GM21360 (cell line): ENCODE measurements at regions not wholly inside any gene's neighbourhood (a gene's known extent, or its start where the extent isn't known, plus 50 kb on each side); places are given as distances from the start of the nearest gene placed in this dataset.

Experiments used
- ATAC-seq: cut with Tn5 transposase; IDR thresholded peaks from one replicate; pipeline ENCODE4 v1.9.1; 2021; ENCODE audit warnings: mild to moderate bottlenecking, moderate library complexity; ENCODE audit not compliant: unreplicated experiment

DNA sequence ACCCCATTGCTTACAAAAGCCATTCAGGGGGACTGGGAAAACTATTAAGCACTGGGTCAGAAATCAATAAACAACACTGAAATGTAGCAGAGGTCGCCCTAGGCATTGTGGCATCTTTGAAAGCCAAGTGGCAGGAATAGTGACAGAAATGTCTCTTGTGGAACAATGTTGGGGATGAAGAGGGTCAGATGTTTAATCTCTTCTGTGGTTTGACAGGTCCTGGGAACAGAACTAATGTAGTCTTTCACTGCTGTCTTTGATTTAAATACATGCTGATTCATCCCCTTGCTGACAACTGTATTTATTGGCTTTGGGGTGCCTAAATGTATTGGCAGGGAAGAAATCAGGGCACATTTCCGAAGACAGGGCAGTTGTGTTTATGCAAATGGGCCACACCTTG lies 194.8 kb downstream of the ATG4C start:
- no peak for ATAC-seq

DNA sequence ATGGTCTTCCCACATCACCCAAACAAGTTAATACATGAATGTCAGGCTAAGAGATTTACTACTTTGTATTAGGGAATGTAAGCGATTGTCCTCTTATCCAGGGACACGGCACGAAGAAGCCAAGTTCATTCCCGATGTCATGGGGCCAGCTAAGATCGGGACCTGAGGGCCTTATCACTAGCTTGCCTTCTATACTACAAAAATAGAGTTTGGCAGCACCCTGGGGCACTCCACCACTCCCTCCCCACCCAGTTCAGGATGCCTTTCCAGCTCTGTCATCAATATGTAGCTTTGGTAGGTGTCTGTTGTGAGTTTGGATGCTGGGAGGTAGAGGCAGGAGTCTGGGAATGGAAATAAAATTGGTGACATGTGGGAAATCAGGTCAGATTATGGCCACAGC lies 197.5 kb downstream of the ATG4C start:
- ATAC-seq = no peak

DNA sequence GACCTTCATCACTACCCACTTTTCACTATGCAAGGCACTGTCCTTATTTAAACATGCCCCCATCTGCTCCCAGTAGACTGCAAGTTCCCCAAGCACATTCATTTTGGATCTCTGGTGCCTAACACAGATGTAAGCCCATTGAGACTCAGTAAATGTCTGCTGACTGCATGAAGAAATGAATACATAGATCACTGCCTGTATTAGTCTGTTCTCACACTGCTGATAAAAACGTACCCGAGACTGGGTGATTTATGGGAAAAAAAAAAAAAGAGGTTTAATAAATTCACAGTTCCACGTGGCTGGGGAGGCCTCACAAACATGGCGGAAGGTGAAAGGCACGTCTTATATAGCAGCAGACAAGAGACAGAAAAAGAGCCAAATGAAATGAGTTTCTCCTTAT lies 204.9 kb downstream of the ATG4C start:
- no peak for ATAC-seq

DNA sequence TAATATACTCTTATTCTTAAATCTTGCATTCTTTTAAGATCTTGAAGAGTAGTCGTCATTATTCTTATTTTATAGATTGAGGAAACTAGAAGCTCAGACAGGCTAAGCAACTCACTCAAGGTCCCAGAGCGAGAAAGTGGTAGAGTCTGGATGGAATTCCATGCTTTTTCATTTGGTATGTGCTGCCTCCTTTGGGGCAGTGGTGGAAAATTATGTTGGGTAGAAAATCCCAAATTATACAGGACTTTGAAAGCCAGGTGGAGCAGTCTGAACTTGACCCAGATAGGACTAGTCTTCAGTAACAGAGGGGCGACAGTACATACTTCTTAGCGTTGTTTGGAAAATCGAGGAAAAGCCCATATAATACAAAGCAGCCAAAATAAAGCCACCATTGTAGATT lies 205.6 kb downstream of the ATG4C start:
- ATAC-seq = no peak

DNA sequence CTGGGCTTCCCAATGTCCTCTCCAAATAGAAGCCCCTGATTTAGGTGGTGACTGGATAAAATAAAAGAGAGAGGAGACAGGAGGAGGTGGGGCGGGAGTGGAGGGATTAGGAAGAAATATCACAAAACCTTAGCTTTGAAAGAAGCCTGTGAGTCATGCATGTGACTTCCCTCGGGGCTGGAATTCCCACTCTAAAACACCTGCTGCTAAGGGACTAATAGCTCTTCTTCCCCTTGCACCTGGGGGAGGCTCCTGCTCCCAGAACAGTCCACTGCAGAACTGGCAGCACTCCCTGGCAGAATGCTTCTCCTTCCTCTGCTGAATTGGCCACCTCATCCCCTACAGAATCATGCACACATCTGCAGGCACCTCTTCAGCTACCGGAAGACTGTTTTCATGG lies 207.2 kb downstream of the ATG4C start:
- no peak for ATAC-seq

DNA sequence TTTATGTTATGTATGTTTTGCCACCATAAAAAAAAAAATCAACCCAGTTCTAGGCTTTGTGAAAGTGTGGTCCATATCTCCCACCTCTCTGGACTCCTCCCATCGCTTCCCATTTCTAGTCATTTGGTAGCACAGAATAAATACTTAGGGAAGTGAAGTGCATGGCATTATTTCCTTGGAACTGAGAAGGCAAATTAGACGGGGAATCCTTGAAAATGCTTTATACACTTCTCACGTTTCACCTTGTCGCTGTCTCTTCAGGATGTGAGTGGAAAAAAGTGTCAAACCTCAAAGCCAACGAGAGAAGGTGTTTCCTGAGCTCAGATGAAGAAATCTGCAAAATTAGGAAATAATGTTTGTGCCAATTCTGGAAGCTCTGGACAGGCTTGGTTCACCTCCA lies 209.9 kb downstream of the ATG4C start:
- ATAC-seq = no peak

DNA sequence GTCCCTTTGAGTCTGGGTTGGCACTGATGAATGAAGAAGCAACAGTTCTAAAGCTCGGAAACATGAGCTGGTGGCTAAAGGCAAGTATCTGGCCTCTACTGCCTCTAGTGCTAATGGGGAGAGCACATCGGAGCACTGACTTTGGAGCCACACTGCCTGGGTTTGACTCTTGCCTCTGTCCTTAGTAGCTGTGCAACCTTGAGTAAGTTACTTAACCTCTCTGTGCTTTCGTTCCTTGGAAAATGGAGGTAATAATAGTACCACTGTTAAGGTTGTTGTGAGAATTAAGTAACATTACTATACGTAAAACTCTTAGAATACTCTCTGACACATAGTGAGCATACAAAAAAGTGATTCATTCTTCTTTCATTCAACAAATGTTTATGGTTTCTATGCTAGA lies 211.2 kb downstream of the ATG4C start:
- no peak for ATAC-seq

DNA sequence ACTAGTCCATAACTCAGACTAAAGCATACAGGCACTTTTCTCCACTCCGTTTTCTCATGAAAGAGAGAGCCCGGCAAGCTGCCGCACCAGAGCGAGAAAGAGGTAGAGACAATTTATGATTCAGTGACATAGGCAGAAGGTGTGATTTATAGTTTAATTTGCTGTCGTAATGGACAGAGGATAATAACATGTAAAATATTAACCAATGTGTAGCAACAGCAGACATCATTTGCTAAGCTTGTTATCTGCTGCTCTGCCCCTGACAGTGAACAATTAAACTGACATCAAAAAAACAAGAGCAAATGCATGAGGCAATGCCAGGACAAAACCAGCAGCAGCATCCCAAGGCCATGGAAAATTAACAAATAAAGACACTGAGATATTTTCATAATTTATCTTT lies 214.0 kb downstream of the ATG4C start:
- no peak for ATAC-seq

DNA sequence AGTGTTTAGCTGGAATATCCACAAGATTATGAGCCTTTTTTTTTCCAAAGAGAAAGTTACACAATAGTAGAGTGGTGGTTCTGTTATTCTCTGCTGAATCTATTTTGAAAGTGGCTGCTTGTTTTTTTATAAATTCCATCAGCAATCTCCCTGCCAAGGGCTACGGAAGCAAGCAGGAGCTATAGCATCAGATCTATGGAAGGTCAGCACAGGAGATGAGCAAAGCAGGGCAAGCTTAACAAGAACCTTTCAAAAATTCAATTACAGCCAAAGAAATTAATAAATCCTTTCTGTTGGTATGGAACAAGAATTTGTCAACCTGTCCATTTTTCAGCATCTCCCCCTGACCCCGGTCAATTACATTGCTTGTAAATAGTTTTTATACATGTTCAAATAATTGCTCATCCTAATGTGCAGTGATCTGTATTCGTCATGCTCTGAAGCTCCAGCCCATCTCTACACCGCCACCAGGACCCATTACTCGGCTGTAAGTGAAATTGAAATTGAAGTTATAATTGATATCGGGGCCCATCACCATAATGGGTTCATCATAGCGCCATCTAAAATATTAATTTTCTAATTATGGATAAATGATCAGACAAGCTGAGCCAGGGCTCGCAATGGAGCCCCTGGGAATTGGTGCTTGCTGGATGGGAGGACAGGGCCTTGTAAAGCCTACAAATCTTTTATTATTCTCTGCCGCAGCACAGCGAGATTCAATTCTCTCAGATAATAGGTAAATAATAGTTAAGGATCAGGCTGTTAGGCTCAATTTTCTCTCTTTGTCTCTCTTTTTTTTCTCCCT lies 215.1 kb downstream of the ATG4C start:
- no peak for ATAC-seq

DNA sequence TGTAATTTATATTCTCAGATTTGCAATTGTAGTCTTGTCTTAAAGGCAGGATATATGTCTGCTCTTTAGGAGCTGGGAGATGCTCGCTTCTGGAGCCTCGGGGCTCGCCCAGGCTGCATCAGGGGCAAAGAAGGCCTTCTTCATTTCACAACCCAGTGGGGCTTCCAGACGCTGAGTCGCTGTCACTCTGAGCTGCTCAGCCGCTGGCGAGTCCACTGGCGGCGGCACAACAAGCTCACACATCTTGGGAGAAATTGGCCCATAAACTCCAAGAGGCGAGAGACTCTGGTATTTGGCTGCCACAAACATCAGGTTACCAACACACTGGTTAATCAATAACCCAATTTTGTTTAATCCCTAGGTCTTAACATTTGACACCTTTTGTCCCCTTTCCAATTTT lies 216.6 kb downstream of the ATG4C start:
- no peak for ATAC-seq

DNA sequence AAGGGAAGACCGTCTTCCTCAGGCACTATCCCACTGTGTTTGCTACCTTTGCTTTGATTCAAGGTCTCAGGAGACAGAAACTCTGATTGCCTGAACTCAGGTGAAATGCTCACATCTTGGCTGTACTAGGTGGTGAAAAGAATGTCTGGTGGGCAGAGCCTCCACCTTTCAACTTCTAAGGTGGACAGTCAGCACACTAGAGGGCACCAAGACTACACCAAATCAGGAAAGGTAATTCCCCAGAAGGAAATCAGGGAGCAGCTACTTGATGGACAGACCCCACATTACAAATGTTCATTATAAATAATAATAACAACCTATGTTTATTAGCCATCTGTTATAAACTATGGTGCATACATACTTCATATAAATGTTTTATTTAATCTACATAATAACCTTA lies 220.9 kb downstream of the ATG4C start:
- ATAC-seq = no peak

DNA sequence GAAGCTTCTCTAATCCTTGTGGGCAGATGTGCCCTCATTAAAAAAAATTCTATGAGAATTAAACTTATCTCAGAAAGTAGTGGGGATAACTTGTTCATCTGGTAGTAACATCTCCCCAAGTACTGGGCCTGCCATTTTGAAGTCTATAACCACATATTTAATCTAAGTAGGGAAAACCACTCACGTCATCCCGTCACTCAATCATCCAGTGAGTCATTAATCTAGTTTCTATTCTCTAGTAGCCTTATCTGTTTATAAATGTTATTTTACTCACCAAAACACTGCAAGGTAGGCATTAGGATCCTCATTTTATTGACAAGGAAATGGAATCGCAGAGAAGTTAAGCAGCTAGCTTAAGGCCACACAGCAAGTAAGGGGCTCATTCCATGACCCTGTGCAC lies 221.9 kb downstream of the ATG4C start:
- no peak for ATAC-seq

DNA sequence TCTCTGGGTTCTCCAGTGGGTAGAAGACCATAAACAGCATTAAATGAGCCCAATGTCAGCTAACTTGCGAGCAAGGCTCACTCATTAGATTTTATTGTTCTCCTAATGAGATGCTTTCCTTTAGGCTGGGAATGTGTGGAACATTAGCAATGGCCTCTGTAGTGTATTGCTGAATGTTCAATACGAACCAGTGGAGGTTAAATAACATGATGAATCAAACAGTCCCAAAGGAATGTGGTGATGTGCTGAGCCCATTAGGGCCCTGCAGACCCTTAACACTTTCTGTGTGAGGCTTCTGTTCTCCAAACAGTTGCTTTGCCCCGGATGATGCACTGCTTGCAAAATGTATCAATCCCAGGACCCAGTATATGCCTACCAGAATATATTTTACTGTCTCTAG lies 225.5 kb downstream of the ATG4C start:
- no peak for ATAC-seq

DNA sequence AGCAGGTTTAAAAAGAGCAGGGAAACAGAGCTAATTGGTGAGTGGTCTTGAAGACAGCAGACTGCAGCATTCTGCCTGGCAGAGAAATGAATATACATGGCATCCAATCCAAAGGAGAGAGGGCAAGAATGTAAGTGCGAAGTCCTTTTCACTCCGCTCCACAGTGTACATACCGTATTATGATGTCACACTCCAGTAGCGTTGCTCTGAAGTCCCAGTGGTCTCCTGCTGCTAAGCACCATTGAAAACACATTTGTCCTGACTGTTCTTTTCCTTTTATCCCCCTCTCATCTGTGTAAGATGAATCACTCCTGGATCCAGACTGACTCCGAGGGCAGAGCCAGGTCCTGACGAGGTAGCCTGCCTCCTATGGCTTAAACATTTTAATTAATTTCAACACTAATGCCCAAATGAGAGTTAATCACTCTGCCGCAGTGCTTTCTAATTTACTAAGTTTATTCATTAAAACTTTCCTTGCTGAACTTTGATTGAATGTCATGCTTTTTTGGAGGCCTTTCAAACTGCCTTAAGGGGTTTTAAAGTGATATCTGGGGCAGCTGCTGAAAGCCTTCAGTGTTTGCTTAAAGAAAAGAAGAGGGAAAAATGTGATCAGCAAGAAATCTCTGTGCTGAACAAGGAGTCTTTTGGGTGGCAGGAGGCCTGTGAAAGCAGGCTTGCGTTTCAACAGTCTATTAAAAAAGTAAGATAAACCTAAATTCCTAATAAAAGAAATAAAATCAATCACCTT lies 227.2 kb downstream of the ATG4C start:
- ATAC-seq = no peak

DNA sequence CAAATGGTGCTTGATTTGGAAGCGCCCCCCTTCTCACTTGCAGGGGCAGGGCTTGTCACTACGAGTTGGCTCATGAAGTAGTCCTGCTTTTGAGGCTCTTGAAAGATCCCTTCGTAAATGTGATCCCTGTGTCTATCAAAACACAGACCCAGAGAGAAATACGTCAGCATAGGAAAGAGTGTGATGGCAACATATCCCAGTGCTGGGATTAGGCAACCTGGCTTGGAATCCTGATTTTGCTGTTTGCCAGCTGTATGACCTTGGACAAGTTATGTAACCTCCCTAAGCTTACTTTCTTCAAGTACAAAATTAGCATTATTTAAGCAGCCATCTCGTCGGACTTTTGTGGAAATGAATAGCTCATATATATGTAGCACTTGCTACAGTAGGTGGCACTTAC lies 228.4 kb downstream of the ATG4C start:
- ATAC-seq = no peak

DNA sequence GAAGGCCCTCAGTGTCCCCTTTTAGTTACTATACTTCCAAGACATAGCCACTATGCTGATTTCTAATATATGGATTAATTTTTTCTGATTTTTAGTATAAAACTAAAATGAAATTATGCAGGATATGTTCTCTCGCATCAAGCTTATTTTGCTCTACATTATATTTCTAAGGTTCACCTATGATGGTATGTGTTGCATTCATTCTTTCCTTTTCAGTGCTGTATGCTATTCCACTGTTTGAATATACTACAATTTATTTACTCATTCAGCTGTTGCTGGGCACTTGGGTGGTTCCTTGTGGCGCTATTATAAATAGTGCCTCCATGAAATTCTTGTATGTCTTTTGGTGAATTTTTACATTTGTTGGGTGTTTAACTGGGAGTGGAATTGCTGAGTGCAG lies 230.3 kb downstream of the ATG4C start:
- ATAC-seq = no peak

DNA sequence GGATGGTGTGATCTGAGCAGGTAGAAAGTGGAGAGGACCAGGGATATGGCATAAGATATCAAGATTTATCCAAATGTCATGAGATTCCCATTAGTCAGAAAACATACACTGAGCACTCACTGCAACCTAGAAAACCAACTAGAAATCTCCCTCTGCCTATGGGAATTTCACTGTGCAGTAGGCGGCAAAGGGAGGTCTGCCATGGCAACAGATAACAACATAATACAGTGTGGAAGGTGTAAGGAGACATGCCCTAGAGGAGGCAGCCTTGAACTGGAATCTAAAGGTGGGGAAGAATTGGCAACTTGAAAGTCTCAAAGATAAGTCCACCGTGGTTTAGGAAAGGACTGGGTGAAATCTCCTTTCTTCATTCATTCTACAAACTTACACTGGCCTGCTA lies 238.4 kb downstream of the ATG4C start:
- no peak for ATAC-seq

DNA sequence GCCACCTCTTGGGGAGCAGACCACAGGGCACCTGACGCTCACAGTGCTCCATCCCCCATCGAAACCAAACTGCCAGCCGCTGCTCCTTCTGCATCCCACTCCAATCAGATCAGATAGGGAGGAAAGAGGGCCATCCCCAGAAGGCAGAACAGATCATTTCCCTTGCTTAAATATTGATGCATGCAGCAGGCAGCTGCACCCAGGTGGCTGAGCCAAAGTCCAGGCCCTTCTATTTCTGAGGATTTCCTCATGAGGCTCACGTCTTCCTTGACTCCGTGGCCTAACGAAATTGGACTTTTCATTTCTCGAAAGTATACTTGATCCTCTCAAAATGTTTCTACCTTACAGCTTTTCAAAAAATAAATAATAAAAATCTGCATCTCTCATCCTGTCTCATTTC lies 239.2 kb downstream of the ATG4C start:
- ATAC-seq = no peak

DNA sequence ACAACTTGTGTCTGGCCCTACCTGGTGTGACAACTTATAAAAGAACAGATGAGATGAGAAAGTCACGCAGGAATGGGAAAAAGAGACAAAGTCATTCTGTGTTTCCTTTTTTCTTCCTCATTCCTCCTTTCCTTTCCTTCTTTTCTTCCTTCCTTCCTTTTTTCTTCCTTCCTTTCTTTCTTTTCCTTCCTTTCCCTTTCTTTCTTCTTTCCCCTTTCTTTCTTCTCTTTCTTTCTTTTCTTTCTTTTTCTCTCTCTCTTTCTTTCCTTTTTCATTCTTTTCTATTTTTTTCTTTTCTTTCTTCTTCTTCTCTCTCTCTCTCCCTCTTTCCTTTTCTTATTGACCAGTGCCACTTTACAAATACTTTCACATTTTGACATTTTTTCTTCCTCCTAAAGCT lies 239.7 kb downstream of the ATG4C start:
- no peak for ATAC-seq

DNA sequence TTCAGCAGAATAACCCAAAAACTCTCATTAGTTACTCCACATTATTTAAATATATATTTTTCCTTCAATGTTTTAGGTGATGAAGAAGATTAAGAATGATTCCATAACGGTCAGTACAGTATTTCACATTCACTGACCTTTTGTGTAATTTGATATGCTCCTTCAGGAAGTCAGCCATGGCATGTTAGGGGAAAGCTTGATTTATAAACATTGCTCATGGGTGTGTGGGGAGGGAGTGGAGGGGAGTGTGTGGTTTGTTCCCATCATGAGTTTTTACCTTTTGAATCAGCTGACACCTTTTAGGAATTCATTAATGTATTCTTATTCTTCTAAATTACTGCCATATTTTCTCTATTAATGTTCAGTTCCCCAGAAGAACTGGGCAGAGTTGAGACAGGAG lies 240.2 kb downstream of the ATG4C start:
- no peak for ATAC-seq

DNA sequence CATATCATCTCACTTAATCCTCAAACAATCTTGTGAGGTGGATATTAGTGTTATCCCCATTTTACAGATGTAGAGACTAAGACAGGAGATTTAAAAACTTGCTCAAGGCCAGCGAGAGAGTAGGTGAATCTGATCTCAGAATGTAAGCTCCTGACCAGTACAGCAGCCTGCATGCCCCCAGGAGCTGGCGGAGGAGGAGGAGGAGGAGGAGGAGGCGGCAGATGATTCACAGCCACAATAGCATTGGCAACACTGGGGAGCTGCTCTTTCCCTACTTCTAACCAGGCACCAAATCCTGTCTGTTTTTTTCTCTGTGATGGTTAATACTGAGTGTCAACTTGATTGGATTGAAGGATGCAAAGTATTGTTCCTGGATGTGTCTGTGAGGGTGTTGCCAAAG lies 243.2 kb downstream of the ATG4C start:
- no peak for ATAC-seq

DNA sequence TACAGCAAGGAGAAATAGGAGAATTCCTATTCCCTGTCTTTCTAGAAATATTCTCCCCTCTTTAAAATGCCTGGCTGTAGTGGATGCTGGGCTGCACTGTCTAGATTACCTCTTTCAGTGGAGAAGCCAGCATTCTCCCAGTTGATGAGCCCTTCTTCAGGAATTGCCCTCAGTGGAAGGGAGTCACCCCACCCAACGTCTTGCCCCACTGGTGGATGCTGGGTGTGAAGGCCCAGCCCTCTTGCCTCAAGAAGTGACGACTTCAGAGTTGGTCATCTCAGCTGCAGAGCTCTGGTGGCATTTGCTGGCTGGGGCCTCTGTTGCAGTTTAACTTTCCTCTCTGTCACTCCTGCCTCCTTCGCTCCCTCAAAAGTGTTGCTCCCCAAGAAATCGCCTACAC lies 248.2 kb downstream of the ATG4C start:
- no peak for ATAC-seq

DNA sequence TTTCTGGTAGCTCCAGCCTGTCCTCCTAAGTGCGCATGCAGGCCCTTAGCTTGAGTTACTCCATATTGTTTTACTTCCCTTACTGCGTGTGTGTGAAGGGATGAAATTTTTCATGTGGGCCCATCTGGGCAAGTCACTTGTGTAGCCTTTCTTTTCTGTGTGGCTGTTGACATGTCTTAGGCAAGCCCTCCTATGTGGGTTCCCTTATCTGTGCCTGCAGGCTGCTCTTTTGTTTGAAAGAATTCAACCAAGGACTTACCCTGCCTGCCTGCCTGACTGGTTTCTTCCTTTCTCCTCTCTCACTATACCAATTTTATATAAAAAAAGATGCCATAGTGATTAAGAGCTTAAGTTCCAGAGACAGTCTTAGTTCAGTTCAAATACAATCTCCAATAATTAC lies 249.3 kb downstream of the ATG4C start:
- no peak for ATAC-seq
